ENCODE measurements at regions not wholly inside any gene's neighbourhood (a gene's known extent, or its start where the extent isn't known, plus 50 kb on each side); places are given as distances from the start of the nearest gene placed in this dataset.
"Not testable (repeated sequence)": the region's sequence is repeated elsewhere in the genome, so short reads cannot be mapped to it uniquely, and the experiment has no call there.

GRCh38 chr10:25104441-25104840 lies 70.4 kb upstream of the GPR158 start:
- no peak for DNase-seq (ENCODE audit: low read depth)
- no peak for TF ChIP-seq CTCF (IDR thresholded peaks at IDR 0.05; ENCODE audit: insufficient read depth, low read depth, low read length, missing control alignments)
- H3K4me3 ChIP-seq (ENCODE audit: low read depth, low read length): no peak overlapping the region

GRCh38 chr10:25105262-25105661 lies 69.5 kb upstream of the GPR158 start:
- no peak for DNase-seq (ENCODE audit: low read depth)
- no peak for TF ChIP-seq CTCF (IDR thresholded peaks at IDR 0.05; ENCODE audit: insufficient read depth, low read depth, low read length, missing control alignments)
- H3K4me3 ChIP-seq (ENCODE audit: low read depth, low read length): no peak overlapping the region

GRCh38 chr10:25105743-25106260 lies 69.0 kb upstream of the GPR158 start:
- no peak for DNase-seq (ENCODE audit: low read depth)
- no peak for TF ChIP-seq CTCF (IDR thresholded peaks at IDR 0.05; ENCODE audit: insufficient read depth, low read depth, low read length, missing control alignments)
- no peak overlapping the region for H3K4me3 ChIP-seq (ENCODE audit: low read depth, low read length)

GRCh38 chr10:25107756-25108155 lies 67.0 kb upstream of the GPR158 start:
- no peak for DNase-seq (ENCODE audit: low read depth)
- TF ChIP-seq CTCF (IDR thresholded peaks at IDR 0.05; ENCODE audit: insufficient read depth, low read depth, low read length, missing control alignments): no peak
- H3K4me3 ChIP-seq (ENCODE audit: low read depth, low read length): no peak overlapping the region

- DNase-seq (ENCODE audit: low read depth): not testable (repeated sequence)
These were observed 64.9 kb upstream of the GPR158 start for GRCh38 chr10:25109896-25110295.

GRCh38 chr10:25112016-25112415 lies 62.8 kb upstream of the GPR158 start:
- TF ChIP-seq CTCF (IDR thresholded peaks at IDR 0.05; ENCODE audit: insufficient read depth, low read depth, low read length, missing control alignments): no peak
- H3K4me3 ChIP-seq (ENCODE audit: low read depth, low read length): no peak overlapping the region
- DNase-seq (ENCODE audit: low read depth): no peak

More at GRCh38 chr10:25109896-25110295, 64.9 kb upstream of the GPR158 start:
- H3K4me3 ChIP-seq (ENCODE audit: low read depth, low read length): not testable (repeated sequence)

GRCh38 chr10:25113191-25114035 lies 61.4 kb upstream of the GPR158 start:
- peak; percentile 69 for DNase-seq (ENCODE audit: low read depth)
- peak; percentile 79 for TF ChIP-seq CTCF (IDR thresholded peaks at IDR 0.05; ENCODE audit: insufficient read depth, low read depth, low read length, missing control alignments)

More at GRCh38 chr10:25113191-25114035, 61.4 kb upstream of the GPR158 start:
- no peak overlapping the region for H3K4me3 ChIP-seq (ENCODE audit: low read depth, low read length)

Data from GM12865 (cell line).